ENCODE measurements at regions not wholly inside any gene's neighbourhood (a gene's known extent, or its start where the extent isn't known, plus 50 kb on each side); places are given as distances from the start of the nearest gene placed in this dataset.

DNA sequence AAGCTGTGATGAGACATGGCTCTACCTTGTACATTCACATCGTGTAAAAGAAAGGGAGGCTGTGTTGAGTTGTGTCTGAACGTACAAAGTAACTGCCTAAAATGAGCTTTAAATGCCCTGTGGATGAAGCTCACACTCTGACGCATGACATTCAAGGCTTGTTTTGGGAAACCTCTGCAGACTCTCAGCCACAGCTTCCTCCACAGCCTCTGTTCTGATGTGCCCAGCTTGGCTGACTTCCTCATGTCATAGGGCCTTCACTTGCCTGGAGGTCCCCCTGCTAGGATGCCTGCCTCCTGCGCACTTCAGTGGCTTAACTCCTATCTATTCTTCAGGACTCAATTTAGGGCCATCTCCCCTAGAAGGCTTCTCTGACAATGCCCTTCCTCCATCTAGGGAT lies 230.0 kb upstream of the HABP2 start (continued):
- no peak for TF ChIP-seq ZNF143 (CRISPR knock-in tag; IDR thresholded peaks at IDR 0.05)
- TF ChIP-seq POLR2AphosphoS5 (IDR thresholded peaks at IDR 0.05; ENCODE audit: control insufficient read depth, insufficient read depth, low read depth, low read length) = no peak
- TF ChIP-seq ZNF347 (CRISPR knock-in tag; IDR thresholded peaks at IDR 0.05; ENCODE audit: low read depth) = no peak
- no peak for TF ChIP-seq RB1 (IDR thresholded peaks at IDR 0.05; ENCODE audit: low read depth)
- TF ChIP-seq RCOR1 (IDR thresholded peaks at IDR 0.05; ENCODE audit: borderline replicate concordance in 1 of 2, low read depth in 2 of 2, low read length in 2 of 2) = no peak
- TF ChIP-seq, protein P1, sequence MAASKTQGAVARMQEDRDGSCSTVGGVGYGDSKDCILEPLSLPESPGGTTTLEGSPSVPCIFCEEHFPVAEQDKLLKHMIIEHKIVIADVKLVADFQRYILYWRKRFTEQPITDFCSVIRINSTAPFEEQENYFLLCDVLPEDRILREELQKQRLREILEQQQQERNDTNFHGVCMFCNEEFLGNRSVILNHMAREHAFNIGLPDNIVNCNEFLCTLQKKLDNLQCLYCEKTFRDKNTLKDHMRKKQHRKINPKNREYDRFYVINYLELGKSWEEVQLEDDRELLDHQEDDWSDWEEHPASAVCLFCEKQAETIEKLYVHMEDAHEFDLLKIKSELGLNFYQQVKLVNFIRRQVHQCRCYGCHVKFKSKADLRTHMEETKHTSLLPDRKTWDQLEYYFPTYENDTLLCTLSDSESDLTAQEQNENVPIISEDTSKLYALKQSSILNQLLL (CRISPR knock-in tag; IDR thresholded peaks at IDR 0.05; ENCODE audit: borderline replicate concordance) = no peak
- TF ChIP-seq, protein P2, sequence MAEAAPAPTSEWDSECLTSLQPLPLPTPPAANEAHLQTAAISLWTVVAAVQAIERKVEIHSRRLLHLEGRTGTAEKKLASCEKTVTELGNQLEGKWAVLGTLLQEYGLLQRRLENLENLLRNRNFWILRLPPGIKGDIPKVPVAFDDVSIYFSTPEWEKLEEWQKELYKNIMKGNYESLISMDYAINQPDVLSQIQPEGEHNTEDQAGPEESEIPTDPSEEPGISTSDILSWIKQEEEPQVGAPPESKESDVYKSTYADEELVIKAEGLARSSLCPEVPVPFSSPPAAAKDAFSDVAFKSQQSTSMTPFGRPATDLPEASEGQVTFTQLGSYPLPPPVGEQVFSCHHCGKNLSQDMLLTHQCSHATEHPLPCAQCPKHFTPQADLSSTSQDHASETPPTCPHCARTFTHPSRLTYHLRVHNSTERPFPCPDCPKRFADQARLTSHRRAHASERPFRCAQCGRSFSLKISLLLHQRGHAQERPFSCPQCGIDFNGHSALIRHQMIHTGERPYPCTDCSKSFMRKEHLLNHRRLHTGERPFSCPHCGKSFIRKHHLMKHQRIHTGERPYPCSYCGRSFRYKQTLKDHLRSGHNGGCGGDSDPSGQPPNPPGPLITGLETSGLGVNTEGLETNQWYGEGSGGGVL (CRISPR knock-in tag; IDR thresholded peaks at IDR 0.05) = no peak

DNA sequence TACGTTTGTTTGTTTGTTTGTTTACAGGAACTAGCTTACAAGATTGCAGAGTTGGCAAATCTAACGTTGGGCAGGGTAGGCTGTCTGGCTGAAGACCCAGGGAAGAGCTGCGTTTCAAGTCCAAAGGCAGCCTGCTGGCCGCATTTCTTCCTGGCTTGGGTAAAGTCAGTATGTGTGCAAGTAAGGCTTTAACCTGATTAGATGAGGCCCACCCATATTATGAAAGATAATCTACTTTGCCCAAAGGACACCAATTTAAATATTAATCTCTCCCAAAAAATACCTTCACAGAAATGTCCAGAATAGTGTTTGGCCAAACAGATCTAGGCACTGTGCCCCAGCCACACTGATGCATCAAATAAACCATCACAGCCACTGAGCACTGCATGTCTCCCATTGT lies 228.9 kb upstream of the HABP2 start:
- POLR2A ChIA-PET = interaction anchor here (0.6 kb wide), 1 partner anchor 32 kb away, joined by 4 read pairs; no protein-coding TSS in a partner anchor
- Histone ChIP-seq H3K27ac (ENCODE audit: extremely low read depth, low read depth, low read length) (no peak overlapping the region), H3K9me3 (replicated peaks; ENCODE audit: control insufficient read depth, insufficient read depth, low read depth, low read length) (no peaks in the 10 kb centered on the region), H3K4me1 (replicated peaks in 1 of 2; ENCODE audit: control insufficient read depth in 2 of 2, insufficient read depth in 2 of 2, low read length in 2 of 2) (peaks cover 0 to 2% of the 10 kb centered on the region in 2 experiments; a peak in 2 of 5 replicates), H3K36me3 (ENCODE audit: control insufficient read depth, insufficient read depth, low read length) (no peaks in the 10 kb centered on the region), H3K4me2 (ENCODE audit: insufficient read depth, low read length) (no peak overlapping the region), H3K9ac (ENCODE audit: insufficient read depth in 1 of 2, low read depth in 2 of 2, low read length in 2 of 2) (no peak overlapping the region), H3K79me2 (ENCODE audit: control insufficient read depth, insufficient read depth, low read length) (no peaks in the 10 kb centered on the region), H3K4me3 (no peak overlapping the region), H2AFZ (ENCODE audit: low read depth, low read length) (no peak overlapping the region), H3K9me1 (ENCODE audit: control insufficient read depth, insufficient read depth, low read length) (no peaks in the 10 kb centered on the region), H3K27me3 (ENCODE audit: control insufficient read depth in 2 of 2, insufficient read depth in 2 of 2, low read length in 2 of 2) (peaks cover 0 to 20% of the 10 kb centered on the region in 2 experiments; a peak in 2 of 5 replicates), H4K20me1 (replicated peaks; ENCODE audit: control insufficient read depth, insufficient read depth, low read length) (no peaks in the 10 kb centered on the region)
- WGBS (ENCODE audit: insufficient coverage, low coverage, missing lambda C conversion rate) = 0% methylated on average over 4 of the region's 4 CpGs
- DNase-seq (ENCODE audit: extremely low read depth in 1 of 4, low spot score in 3 of 4) (no peak), FAIRE-seq (no peak), ATAC-seq (no peak)
- CTCF ChIA-PET (ENCODE audit: low intra/inter-chr PET ratio) = no interaction called here
- intact Hi-C loops (cut with micrococcal nuclease) (no loop called here), in situ Hi-C loops (cut with MboI) (no loop called here)
- TF ChIP-seq SNRNP70 (optimal IDR thresholded peaks at IDR 0.05; ENCODE audit: low read depth, low read length) (no peak), ZNF134 (CRISPR knock-in tag; conservative IDR thresholded peaks at IDR 0.05) (peak; percentile 82), ZNF165 (CRISPR knock-in tag; IDR thresholded peaks at IDR 0.05; ENCODE audit: borderline replicate concordance) (no peak)
- TF ChIP-seq, protein P3, sequence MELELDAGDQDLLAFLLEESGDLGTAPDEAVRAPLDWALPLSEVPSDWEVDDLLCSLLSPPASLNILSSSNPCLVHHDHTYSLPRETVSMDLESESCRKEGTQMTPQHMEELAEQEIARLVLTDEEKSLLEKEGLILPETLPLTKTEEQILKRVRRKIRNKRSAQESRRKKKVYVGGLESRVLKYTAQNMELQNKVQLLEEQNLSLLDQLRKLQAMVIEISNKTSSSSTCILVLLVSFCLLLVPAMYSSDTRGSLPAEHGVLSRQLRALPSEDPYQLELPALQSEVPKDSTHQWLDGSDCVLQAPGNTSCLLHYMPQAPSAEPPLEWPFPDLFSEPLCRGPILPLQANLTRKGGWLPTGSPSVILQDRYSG (tag; conservative IDR thresholded peaks at IDR 0.05; ENCODE audit: low read depth) = no peak
- BruUV-seq (replicated peaks) = no TSS peak

All from K562 (cell line).